IPS-20b (cell line): ENCODE measurements at regions not wholly inside any gene's neighbourhood (a gene's known extent, or its start where the extent isn't known, plus 50 kb on each side); places are given as distances from the start of the nearest gene placed in this dataset.

Source experiments
- H3K27ac ChIP-seq: one replicate; pipeline ENCODE4 v1.5.1; 2013; ENCODE audit warnings: low read length
- H3K27me3 ChIP-seq: 2 replicates; pipeline ENCODE4 v1.6.1; 2013; ENCODE audit warnings: mild to moderate bottlenecking, low read length, inconsistent platforms; ENCODE audit not compliant: insufficient read depth
- H3K36me3 ChIP-seq: 2 replicates; pipeline ENCODE4 v1.6.1; 2013; ENCODE audit warnings: low read depth, mild to moderate bottlenecking, inconsistent platforms, low read length, moderate library complexity; ENCODE audit not compliant: insufficient read depth
- H3K4me1 ChIP-seq: 2 replicates; pipeline ENCODE4 v1.6.1; 2013; ENCODE audit warnings: mild to moderate bottlenecking, control low read depth, inconsistent platforms, low read length, moderate library complexity; ENCODE audit not compliant: insufficient read depth
- H3K4me3 ChIP-seq: 2 replicates; pipeline ENCODE4 v1.5.1; 2013; ENCODE audit warnings: mild to moderate bottlenecking, low read length, inconsistent platforms
- H3K9ac ChIP-seq: 2 replicates; pipeline ENCODE4 v1.6.1; 2013; ENCODE audit warnings: low read depth, mild to moderate bottlenecking, inconsistent platforms, low read length, moderate library complexity
- H3K9me3 ChIP-seq: 2 replicates; pipeline ENCODE4 v1.6.1; 2013; ENCODE audit warnings: mild to moderate bottlenecking, low read depth, low read length, inconsistent platforms; ENCODE audit not compliant: insufficient read depth

GRCh38 chr15:38614621-38615020 is 50.0 kb upstream of the RASGRP1 start:
- Histone ChIP-seq H3K4me1 (no peaks in the 10 kb centered on the region), H3K4me3 (no peak overlapping the region), H3K9ac (no peak overlapping the region), H3K9me3 (no peaks in the 10 kb centered on the region), H3K27me3 (no peaks in the 10 kb centered on the region; the same call in 1 of the 2 replicates), H3K36me3 (no peaks in the 10 kb centered on the region), H3K27ac (no peak overlapping the region)

DNA sequence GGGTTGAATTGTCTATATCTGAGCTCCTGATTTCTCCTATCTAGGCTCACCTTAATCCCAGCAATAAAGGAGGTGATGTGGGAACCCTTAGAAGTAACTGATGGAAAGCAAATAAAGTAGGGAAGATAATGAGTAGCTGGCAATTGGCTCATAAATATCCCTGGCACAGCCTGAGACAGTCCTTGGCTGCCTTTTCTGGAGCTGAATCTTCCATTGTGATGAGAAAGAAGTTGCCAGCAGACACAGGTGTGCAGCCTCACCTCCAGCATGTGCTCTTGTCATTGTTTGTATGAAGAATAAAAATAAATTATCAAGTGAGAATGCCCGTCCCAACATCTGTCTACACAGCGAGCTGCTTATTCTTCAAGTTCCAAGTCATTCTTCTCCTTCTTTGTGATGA is 53.2 kb upstream of the RASGRP1 start:
- H3K27ac ChIP-seq, result no peak overlapping the region
- H3K4me1 ChIP-seq, result no peaks in the 10 kb centered on the region
- H3K9ac ChIP-seq, result no peak overlapping the region
- no peaks in the 10 kb centered on the region; the same call in 1 of the 2 replicates for H3K27me3 ChIP-seq
- no peaks in the 10 kb centered on the region for H3K9me3 ChIP-seq
- H3K36me3 ChIP-seq, result no peaks in the 10 kb centered on the region
- no peak overlapping the region for H3K4me3 ChIP-seq

DNA sequence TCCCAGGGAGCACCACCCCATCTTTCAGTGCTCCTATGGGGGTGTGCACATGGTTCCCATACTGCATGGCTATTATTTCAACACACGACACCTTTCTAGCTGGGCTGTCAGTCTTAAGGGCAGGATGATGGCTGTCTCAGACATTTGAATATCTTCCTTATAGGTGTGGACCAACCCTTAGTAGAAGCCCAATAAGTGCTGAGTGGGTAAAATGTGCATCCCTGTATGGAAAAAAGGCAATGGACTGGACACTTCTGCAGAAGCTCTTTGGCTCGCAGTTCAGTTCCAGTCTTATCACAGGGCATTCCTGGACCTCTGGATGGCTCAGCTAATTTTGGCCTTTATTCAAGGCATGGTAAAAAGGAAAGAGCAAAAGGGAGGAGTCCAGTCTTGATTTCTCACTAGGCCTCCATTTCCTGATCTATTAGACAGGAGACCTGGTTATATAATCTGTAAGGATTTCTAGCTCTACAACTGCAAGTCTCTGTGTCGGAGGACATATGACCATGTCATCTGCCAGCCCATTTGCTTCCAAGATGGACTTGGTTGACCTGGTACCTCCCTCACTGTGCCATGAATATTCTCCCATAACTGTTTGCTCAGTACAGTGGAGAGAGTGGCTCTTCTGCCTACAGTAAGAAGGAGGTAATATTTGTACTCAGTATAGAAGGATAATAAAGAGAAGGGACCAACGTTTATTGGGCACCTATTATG is 53.8 kb upstream of the RASGRP1 start:
- H3K9ac ChIP-seq, result no peak overlapping the region
- H3K27ac ChIP-seq, result no peak overlapping the region
- no peaks in the 10 kb centered on the region; the same call in 1 of the 2 replicates for H3K27me3 ChIP-seq
- no peaks in the 10 kb centered on the region for H3K9me3 ChIP-seq
- H3K4me3 ChIP-seq, result no peak overlapping the region
- no peaks in the 10 kb centered on the region for H3K4me1 ChIP-seq
- H3K36me3 ChIP-seq, result no peaks in the 10 kb centered on the region

DNA sequence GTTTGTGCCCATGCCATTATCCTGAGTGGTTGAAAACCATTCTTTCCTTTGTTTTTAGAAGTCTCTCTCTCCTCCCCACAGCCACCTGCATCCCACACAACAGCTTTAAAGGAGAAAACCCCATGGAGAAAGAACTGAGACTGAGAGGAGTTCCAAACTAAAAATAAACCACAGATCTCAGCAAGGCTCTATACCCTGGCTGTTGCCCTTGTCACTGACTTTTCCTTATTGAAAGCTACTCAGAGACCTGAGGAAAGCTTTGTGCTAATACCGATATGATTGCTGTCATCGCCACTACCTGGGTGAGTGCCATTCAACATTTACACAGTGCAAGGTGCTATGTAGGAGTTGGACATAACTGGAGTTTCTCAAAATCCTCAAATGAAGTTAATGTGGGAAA is 55.5 kb upstream of the RASGRP1 start:
- Histone ChIP-seq H3K4me3 (no peak overlapping the region), H3K27ac (no peak overlapping the region), H3K36me3 (no peaks in the 10 kb centered on the region), H3K4me1 (no peaks in the 10 kb centered on the region), H3K9ac (no peak overlapping the region), H3K9me3 (no peaks in the 10 kb centered on the region), H3K27me3 (no peaks in the 10 kb centered on the region; the same call in 1 of the 2 replicates)

GRCh38 chr15:38620851-38621594 is 56.4 kb upstream of the RASGRP1 start:
- no peak overlapping the region for H3K9ac ChIP-seq
- H3K4me1 ChIP-seq, result no peaks in the 10 kb centered on the region
- no peaks in the 10 kb centered on the region for H3K27me3 ChIP-seq
- H3K27ac ChIP-seq, result no peak overlapping the region
- no peak overlapping the region for H3K4me3 ChIP-seq
- H3K9me3 ChIP-seq, result no peaks in the 10 kb centered on the region
- H3K36me3 ChIP-seq, result no peaks in the 10 kb centered on the region

DNA sequence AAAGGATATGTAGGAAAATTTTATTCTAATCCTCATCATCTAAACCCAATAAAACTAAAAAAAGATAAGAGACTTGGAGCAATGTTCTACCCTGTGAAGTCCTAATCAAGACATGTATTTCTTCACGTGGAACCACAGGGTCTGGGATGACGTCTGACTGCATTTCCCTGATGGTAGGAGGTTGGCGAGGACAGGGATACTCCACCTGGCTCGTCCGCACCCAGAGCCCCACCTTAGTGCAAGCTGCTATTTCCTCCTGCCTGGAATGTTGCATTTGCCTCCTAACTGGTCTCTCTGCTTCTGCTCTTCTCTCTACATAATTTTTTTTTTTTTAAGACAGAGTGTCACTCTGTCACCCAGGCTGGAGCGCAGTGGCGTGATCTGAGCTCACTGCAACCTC is 57.7 kb upstream of the RASGRP1 start:
- Histone ChIP-seq H3K4me3 (no peak overlapping the region), H3K4me1 (no peaks in the 10 kb centered on the region), H3K36me3 (no peaks in the 10 kb centered on the region), H3K9ac (no peak overlapping the region), H3K9me3 (no peaks in the 10 kb centered on the region), H3K27me3 (no peaks in the 10 kb centered on the region), H3K27ac (no peak overlapping the region)

- Histone ChIP-seq H3K9me3 (no peaks in the 10 kb centered on the region), H3K4me1 (no peaks in the 10 kb centered on the region), H3K27ac (no peak overlapping the region), H3K4me3 (no peak overlapping the region), H3K27me3 (no peaks in the 10 kb centered on the region), H3K36me3 (no peaks in the 10 kb centered on the region), H3K9ac (no peak overlapping the region)
Measured at GRCh38 chr15:38622908-38623307, 58.3 kb upstream of the RASGRP1 start.

DNA sequence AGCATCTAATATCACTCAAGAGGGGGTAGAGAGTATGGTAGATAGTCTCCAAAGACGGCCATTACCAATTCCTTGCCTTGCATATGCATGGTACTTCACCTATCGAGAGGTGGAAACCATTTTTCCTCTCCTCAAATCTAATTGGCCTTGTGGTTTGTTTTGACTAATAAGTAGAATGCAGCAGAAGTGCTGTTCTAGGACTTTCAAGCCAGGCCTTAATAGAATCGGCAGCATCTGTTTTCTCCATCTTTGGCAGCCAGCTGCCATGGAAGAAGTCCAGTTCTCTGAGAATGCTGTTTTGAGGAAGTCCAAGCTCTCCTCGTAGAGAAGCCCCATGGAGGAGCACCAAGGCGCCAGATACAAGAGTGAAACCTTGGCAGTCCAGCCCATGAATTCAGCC is 59.1 kb upstream of the RASGRP1 start:
- H3K36me3 ChIP-seq, result no peaks in the 10 kb centered on the region
- H3K4me3 ChIP-seq, result no peak overlapping the region
- H3K9me3 ChIP-seq, result no peaks in the 10 kb centered on the region
- no peaks in the 10 kb centered on the region for H3K27me3 ChIP-seq
- H3K4me1 ChIP-seq, result no peaks in the 10 kb centered on the region
- H3K27ac ChIP-seq, result no peak overlapping the region
- H3K9ac ChIP-seq, result no peak overlapping the region

DNA sequence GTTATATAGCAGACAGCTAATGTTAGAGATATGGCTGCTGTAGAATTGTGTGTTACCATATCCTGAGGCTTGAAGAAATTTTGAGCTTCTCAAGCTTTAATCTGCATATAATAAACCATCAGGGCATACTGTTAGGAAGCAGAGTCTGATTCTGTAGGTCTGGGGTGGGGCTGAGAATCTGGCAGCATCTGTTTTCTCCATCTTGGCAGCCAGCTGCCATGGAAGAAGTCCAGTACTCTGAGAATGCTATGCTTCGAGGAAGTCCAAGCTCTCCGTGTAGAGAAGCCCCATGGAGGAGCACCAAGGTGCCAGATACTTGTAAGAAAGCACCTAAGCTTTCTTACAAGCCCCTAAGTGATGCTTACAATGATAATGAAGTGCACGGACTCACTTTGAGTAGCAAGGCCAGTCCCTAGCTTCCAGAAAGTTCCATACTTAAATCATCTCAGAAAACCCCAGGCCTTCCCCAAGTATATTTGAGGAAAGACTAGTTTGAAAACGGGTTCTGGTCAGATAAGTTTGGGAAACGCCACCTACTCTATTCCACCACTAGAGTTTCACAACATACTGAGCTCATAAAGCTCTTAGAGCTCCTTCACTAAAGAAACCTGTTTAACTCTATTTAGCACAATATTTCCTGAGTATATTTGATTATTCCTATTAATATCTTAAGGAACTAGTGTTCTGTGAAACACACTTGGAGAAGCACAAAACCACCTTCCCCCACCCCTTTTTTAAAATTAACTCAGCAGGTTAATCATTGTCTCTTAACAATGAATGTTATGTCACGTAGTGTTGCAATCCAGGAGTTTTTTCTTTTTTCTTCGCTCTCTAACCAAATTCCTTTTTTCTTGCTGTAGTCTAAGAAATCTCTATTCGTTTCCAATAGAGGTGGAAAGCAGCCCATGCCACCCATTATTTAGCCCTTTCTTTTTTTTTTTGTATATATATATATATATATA is 59.9 kb upstream of the RASGRP1 start:
- H3K4me3 ChIP-seq, result no peak overlapping the region
- no peaks in the 10 kb centered on the region for H3K36me3 ChIP-seq
- H3K27ac ChIP-seq, result no peak overlapping the region
- no peaks in the 10 kb centered on the region for H3K4me1 ChIP-seq
- no peaks in the 10 kb centered on the region for H3K9me3 ChIP-seq
- no peaks in the 10 kb centered on the region for H3K27me3 ChIP-seq
- no peak overlapping the region for H3K9ac ChIP-seq

DNA sequence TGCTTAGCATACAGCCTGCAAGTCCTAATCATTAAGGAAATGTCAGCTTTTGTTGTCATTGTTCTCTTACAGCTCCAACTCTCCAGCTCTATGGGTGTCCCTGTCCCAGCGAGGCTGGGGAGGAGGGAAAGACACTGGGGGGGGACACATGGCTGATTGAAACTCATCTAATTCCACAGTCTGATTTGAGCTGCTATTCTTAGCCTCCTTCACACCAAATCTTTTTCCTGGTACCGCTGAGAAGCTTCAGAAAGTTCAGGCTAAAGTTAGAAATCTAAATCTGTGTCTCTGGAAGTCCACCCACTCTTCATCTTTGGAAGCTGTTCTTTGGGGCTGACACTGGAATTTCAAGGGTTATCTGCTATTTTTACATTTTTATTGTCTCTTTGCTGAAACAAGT is 61.3 kb upstream of the RASGRP1 start:
- Histone ChIP-seq H3K4me1 (no peaks in the 10 kb centered on the region), H3K4me3 (no peak overlapping the region), H3K27me3 (no peaks in the 10 kb centered on the region), H3K27ac (no peak overlapping the region), H3K36me3 (no peaks in the 10 kb centered on the region), H3K9ac (no peak overlapping the region), H3K9me3 (no peaks in the 10 kb centered on the region)

DNA sequence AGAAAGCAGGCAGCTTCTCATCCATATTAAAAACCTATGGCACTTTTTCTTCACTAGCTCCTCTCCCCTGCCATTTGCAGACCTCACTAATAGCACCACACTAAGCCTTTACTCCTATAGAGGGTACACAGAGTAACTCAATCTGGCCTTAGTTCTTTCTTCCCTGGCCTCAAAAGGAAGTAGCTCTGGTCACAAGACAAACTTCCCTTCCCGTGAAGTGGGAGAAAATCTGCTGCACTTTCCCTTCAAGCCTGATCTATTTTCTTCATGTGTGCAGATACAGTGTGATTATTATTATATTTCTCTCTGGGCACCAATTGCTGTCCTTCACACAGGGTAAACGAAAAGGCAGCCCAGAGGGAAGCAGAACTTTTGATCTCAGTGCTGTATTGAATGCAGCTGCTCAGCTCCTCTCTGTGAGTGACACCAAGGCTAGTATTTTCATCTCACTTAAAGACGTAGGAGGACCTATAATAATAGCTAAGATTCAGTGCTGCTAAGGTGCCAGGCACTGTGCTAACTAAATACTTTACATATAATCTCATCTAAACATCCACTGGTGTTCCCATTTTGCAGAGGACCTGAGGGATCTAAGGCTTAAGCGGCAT is 61.9 kb upstream of the RASGRP1 start:
- Histone ChIP-seq H3K9ac (no peak overlapping the region), H3K4me1 (no peaks in the 10 kb centered on the region), H3K27me3 (no peaks in the 10 kb centered on the region), H3K36me3 (no peaks in the 10 kb centered on the region), H3K4me3 (no peak overlapping the region), H3K27ac (no peak overlapping the region), H3K9me3 (no peaks in the 10 kb centered on the region)
